ENCODE measurements at regions not wholly inside any gene's neighbourhood (a gene's known extent, or its start where the extent isn't known, plus 50 kb on each side); places are given as distances from the start of the nearest gene placed in this dataset.

DNA sequence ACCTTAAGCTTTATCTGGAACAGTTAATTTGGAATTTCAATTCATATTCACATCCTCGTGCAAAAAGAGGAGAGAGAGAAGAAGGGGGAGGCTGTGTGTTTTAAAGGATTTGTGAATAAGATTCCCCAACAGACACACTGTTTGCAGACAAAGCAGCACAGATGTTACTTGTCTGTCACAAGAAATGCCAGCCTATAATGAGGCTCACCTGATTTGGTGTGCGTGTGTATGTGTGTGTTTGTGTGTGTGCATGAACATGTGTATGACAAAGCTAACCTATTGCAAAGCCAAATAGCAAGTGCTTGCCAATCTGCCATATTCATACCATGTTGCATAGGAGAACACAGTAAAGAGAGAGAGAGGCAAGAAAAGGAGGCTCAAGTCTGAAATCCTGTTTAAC, 361.6 kb upstream of the NOVA1 start:
- no peak for DNase-seq
- Histone ChIP-seq H3K27ac (ENCODE audit: low read length in 2 of 2) (no peak overlapping the region), H3K4me1 (ENCODE audit: control insufficient read depth in 2 of 2, insufficient read depth in 2 of 2, low read length in 2 of 2) (no peaks in the 10 kb centered on the region), H3K9me3 (ENCODE audit: control extremely low read depth in 1 of 3, control insufficient read depth in 2 of 3, insufficient read depth in 1 of 3, low read length in 2 of 3) (no peaks in the 10 kb centered on the region), H3K36me3 (replicated peaks in 1 of 2; ENCODE audit: control extremely low read depth in 1 of 2, control insufficient read depth in 1 of 2, extremely low read depth in 1 of 2, insufficient read depth in 2 of 2, low read length in 1 of 2) (no peaks in the 10 kb centered on the region), H4K20me1 (ENCODE audit: control insufficient read depth, insufficient read depth, low read length, poor library complexity, severe bottlenecking) (no peaks in the 10 kb centered on the region), H3K9ac (ENCODE audit: low read length) (no peak overlapping the region), H2AFZ (ENCODE audit: insufficient read depth, low read depth, low read length, poor library complexity, severe bottlenecking) (no peak overlapping the region), H3K79me2 (ENCODE audit: control insufficient read depth, insufficient read depth, low read length) (no peaks in the 10 kb centered on the region), H3K4me2 (replicated peaks; ENCODE audit: low read depth, low read length, poor library complexity, severe bottlenecking) (no peak overlapping the region), H3K27me3 (replicated peaks in 1 of 4; ENCODE audit: control extremely low read depth in 1 of 4, control insufficient read depth in 3 of 4, insufficient read depth in 4 of 4, low read length in 3 of 4) (no peaks in the 10 kb centered on the region), H3K4me3 (ENCODE audit: control extremely low read depth in 1 of 5, extremely low read depth in 1 of 5, insufficient read depth in 1 of 5, low read depth in 2 of 5, low read length in 4 of 5) (no peak overlapping the region)
- intact Hi-C loops (cut with micrococcal nuclease) = no loop called here
- no peak for ATAC-seq (ENCODE audit: low read depth)
- WGBS (ENCODE audit: insufficient coverage) = no CpG with 5 or more reads among the region's 2 CpGs
- no peaks in the 10 kb centered on the region for H3K27me3 Mint-ChIP-seq
- no peak overlapping the region for H3K4me3 Mint-ChIP-seq
- CTCF ChIA-PET = no interaction called here
- no peaks in the 10 kb centered on the region for H3K4me1 Mint-ChIP-seq
- H3K9me3 Mint-ChIP-seq (ENCODE audit: insufficient read depth) = peaks cover 2% of the 10 kb centered on the region
- TF ChIP-seq CTCF (IDR thresholded peaks at IDR 0.05) (no peak), EZH2 (IDR thresholded peaks at IDR 0.05; ENCODE audit: borderline replicate concordance, insufficient read depth, low read depth, low read length, poor library complexity, severe bottlenecking) (no peak)
- no peak overlapping the region for H3K27ac Mint-ChIP-seq
- POLR2A ChIA-PET = no interaction called here

DNA sequence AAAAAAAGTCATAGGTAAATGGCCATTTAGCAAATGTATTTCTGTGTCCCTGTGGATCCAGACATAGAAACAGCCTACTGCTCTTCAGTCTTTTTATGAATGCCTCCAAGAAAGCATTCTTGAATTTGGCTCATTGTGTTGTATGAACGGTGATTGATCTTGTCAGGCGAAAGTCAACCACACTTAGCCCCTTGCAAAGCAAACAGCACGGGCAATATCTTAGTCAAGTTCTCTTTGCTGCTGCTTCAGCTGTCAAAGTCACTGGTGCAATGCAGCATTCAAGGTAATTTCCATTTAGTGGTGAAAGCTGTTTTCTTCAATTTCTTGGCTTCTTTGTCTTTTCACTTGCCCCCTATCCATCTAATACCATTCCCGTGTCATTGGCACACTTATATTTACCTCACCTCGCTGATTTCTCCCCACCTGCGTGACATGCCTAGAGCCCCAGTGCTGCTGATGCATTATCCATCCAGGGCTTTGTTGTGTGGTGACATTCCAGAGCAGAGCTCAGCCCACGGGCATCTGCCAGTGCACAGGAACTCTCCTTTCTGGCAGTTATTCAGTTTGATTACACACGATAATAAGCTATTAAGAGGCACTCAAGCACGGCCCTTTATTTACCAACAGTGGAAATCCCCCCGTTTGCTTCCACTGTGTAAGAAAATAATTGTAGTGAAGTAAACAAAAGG, 362.3 kb upstream of the NOVA1 start:
- Mint-ChIP-seq H3K27me3 (no peaks in the 10 kb centered on the region), H3K27ac (no peak overlapping the region), H3K9me3 (ENCODE audit: insufficient read depth) (peaks cover 2% of the 10 kb centered on the region), H3K4me3 (no peak overlapping the region), H3K4me1 (no peaks in the 10 kb centered on the region)
- Histone ChIP-seq H4K20me1 (ENCODE audit: control insufficient read depth, insufficient read depth, low read length, poor library complexity, severe bottlenecking) (no peaks in the 10 kb centered on the region), H3K27me3 (replicated peaks in 1 of 4; ENCODE audit: control extremely low read depth in 1 of 4, control insufficient read depth in 3 of 4, insufficient read depth in 4 of 4, low read length in 3 of 4) (no peaks in the 10 kb centered on the region), H3K4me2 (replicated peaks; ENCODE audit: low read depth, low read length, poor library complexity, severe bottlenecking) (no peak overlapping the region), H3K27ac (ENCODE audit: low read length in 2 of 2) (no peak overlapping the region), H3K4me1 (ENCODE audit: control insufficient read depth in 2 of 2, insufficient read depth in 2 of 2, low read length in 2 of 2) (no peaks in the 10 kb centered on the region), H3K36me3 (replicated peaks in 1 of 2; ENCODE audit: control extremely low read depth in 1 of 2, control insufficient read depth in 1 of 2, extremely low read depth in 1 of 2, insufficient read depth in 2 of 2, low read length in 1 of 2) (no peaks in the 10 kb centered on the region), H3K4me3 (ENCODE audit: control extremely low read depth in 1 of 5, extremely low read depth in 1 of 5, insufficient read depth in 1 of 5, low read depth in 2 of 5, low read length in 4 of 5) (no peak overlapping the region), H3K9ac (ENCODE audit: low read length) (no peak overlapping the region), H2AFZ (ENCODE audit: insufficient read depth, low read depth, low read length, poor library complexity, severe bottlenecking) (no peak overlapping the region), H3K9me3 (ENCODE audit: control extremely low read depth in 1 of 3, control insufficient read depth in 2 of 3, insufficient read depth in 1 of 3, low read length in 2 of 3) (no peaks in the 10 kb centered on the region), H3K79me2 (ENCODE audit: control insufficient read depth, insufficient read depth, low read length) (no peaks in the 10 kb centered on the region)
- ATAC-seq (ENCODE audit: low read depth) (no peak), DNase-seq (no peak)
- WGBS (ENCODE audit: insufficient coverage) = 86% methylated on average over 6 of the region's 10 CpGs
- ChIA-PET CTCF (no interaction called here), POLR2A (no interaction called here)
- intact Hi-C loops (cut with micrococcal nuclease) = no loop called here
- TF ChIP-seq CTCF (IDR thresholded peaks at IDR 0.05) (no peak), EZH2 (IDR thresholded peaks at IDR 0.05; ENCODE audit: borderline replicate concordance, insufficient read depth, low read depth, low read length, poor library complexity, severe bottlenecking) (no peak)
